ENCODE measurements at regions not wholly inside any gene's neighbourhood (a gene's known extent, or its start where the extent isn't known, plus 50 kb on each side); places are given as distances from the start of the nearest gene placed in this dataset.

GRCh38 chr13:34364633-34365032 lies 546.7 kb downstream of the RFC3 start:
- H3K4me3 ChIP-seq (ENCODE audit: low read depth, low read length) = no peak overlapping the region
- TF ChIP-seq, protein P1, sequence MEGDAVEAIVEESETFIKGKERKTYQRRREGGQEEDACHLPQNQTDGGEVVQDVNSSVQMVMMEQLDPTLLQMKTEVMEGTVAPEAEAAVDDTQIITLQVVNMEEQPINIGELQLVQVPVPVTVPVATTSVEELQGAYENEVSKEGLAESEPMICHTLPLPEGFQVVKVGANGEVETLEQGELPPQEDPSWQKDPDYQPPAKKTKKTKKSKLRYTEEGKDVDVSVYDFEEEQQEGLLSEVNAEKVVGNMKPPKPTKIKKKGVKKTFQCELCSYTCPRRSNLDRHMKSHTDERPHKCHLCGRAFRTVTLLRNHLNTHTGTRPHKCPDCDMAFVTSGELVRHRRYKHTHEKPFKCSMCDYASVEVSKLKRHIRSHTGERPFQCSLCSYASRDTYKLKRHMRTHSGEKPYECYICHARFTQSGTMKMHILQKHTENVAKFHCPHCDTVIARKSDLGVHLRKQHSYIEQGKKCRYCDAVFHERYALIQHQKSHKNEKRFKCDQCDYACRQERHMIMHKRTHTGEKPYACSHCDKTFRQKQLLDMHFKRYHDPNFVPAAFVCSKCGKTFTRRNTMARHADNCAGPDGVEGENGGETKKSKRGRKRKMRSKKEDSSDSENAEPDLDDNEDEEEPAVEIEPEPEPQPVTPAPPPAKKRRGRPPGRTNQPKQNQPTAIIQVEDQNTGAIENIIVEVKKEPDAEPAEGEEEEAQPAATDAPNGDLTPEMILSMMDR (IDR thresholded peaks at IDR 0.05; ENCODE audit: low read depth, low read length) = no peak

DNA sequence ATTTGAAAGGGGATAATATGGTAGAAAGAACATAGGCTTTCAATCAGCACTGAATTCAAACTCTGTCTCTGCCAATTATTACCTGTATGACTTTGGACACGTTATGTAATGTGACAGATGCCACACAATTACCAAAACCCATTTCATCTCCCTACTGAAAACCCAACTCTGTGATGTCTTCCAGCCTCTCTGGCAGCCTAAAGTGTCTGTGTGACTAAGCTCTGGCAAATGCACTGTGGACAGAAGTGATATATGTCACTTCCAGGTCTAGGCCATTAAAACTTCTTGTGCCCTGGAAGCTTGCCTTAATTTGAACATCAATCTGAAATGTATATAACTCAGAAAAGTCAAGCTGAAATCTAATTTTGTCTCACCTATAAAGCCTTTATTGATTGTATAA lies 552.0 kb downstream of the RFC3 start:
- TF ChIP-seq, protein P1 (IDR thresholded peaks at IDR 0.05; ENCODE audit: low read depth, low read length) = no peak
- no peak overlapping the region for H3K4me3 ChIP-seq (ENCODE audit: low read depth, low read length)

- TF ChIP-seq, protein P1 (IDR thresholded peaks at IDR 0.05; ENCODE audit: low read depth, low read length) = no peak
- H3K4me3 ChIP-seq (ENCODE audit: low read depth, low read length) = no peak overlapping the region
Observed at GRCh38 chr13:34371108-34371507, 553.2 kb downstream of the RFC3 start.

DNA sequence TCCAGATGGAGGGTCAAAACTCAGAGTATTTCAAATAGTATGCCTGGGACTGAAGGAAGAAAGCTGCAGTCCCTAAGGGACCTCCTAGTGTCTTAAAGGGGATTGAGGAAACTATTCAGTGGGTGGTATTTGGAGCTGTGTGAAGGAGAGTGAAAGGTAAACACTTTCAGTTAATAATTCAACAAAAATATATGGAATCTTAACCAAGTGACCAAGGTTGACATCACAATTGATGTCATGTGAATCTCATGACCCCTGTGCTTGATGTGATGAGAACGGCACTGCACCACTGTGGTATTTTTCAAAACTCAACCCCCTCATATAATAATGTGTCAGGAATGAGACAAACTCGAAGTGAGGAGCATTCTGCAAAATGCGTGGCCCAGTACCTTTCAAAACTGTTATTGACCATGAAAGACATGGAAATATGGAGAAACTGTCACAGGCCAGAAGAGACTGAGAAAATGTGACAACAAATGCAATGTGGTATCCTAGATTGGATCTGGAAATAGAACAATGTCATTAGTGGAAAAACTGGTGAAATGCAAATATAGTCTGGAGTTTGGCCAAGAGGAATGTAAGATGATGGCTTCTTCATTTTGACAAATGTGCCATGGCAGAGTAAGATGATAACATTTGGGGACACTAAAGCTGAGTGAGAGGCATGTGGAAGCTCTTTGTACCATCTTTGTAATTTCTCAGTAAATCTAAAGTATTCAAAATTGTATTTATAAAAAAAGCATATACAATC lies 553.9 kb downstream of the RFC3 start:
- no peak overlapping the region for H3K4me3 ChIP-seq (ENCODE audit: low read depth, low read length)
- TF ChIP-seq, protein P1 (IDR thresholded peaks at IDR 0.05; ENCODE audit: low read depth, low read length) = no peak

DNA sequence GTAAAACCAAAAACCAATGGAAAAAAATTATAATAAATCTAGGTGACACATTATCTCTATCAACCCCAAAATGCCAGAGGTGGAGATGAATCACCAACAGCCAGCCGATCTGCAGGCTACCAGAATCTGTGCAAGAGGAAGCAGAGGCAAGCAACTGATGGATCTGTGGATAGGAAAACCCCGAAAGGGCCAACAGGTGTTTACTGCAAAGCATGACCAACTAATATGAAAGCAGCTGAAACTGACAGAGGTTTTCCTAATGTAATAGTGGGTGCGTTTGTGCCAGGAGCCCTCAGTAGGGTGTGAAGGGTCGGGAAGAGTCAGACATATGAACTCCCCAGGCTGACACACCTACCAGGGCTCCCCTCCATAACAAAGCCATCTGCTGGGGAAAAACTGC lies 554.6 kb downstream of the RFC3 start:
- TF ChIP-seq, protein P1 (IDR thresholded peaks at IDR 0.05; ENCODE audit: low read depth, low read length) = no peak
- H3K4me3 ChIP-seq (ENCODE audit: low read depth, low read length) = no peak overlapping the region

DNA sequence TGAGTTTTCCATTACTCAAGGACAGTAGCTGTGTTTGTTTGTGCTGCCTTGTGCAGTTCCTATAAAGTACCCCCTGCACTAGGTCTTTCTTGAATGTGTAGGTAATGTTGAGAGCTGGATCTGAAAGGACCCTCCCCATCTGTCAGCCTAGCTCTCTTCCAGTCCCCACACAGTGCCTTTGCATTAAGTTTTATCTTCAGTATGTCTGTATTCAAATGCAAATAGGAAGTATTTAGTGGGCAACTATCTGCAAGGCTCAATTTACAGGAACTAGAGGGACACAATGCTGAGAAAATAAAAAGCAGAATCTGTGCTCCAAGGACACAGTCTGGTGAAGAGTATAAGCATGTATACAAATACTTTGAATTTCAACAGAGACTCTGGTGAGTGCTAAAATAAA lies 558.5 kb downstream of the RFC3 start:
- no peak overlapping the region for H3K4me3 ChIP-seq (ENCODE audit: low read depth, low read length)
- TF ChIP-seq, protein P1 (IDR thresholded peaks at IDR 0.05; ENCODE audit: low read depth, low read length) = no peak

DNA sequence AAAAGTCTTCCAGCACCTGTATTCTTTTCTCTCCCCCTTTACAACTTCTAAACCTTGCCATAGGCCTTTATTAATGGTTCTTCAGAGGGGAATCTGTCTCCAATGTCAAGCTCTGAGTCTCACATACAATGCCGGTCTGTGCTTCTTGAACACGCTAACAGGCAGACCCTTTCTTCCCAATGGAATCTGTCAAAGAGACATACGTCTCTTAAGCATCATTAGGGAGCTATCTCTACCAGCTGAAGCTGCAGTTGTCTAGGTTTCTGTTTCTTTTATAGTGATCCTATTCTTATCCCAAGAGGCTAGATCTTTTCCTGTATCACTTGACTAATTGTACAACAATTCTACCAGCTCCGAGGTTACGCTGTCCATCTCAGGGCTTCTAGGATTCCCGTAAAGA lies 560.8 kb upstream of the NBEA start:
- TF ChIP-seq, protein P1 (IDR thresholded peaks at IDR 0.05; ENCODE audit: low read depth, low read length) = no peak
- no peak overlapping the region for H3K4me3 ChIP-seq (ENCODE audit: low read depth, low read length)

All from WI38 (cell line).